Left renal cortex interstitium (tissue), 4 donors: ENCODE measurements at regions not wholly inside any gene's neighbourhood (a gene's known extent, or its start where the extent isn't known, plus 50 kb on each side); places are given as distances from the start of the nearest gene placed in this dataset.
A peak's percentile ranks its signal among the peaks of the same experiment; 100 is the strongest.

Experiments used
- DNase-seq, 4 donors: peaks; one replicate each; pipeline ENCODE4 v3.0.0-alpha.2; 2013; ENCODE audit warnings: low read depth in 4 of 4, low spot score in 2 of 4, missing footprints in 1 of 4

- DNase-seq = no peak
Measured at GRCh38 chr17:77684803-77685798, 273.4 kb upstream of the TNRC6C start.

- no peak for DNase-seq
Measured at GRCh38 chr17:77685881-77686486, 272.5 kb upstream of the TNRC6C start.

GRCh38 chr17:77686903-77687302 is 271.6 kb upstream of the TNRC6C start:
- no peak for DNase-seq

GRCh38 chr17:77687417-77687816 is 271.1 kb upstream of the TNRC6C start:
- no peak for DNase-seq

- DNase-seq = no peak
Measured at GRCh38 chr17:77687921-77688320, 270.6 kb upstream of the TNRC6C start.

GRCh38 chr17:77688369-77688768 is 270.1 kb upstream of the TNRC6C start:
- DNase-seq = no peak

- peak in 1 of 4 donors; percentile 39 for DNase-seq
Measured at GRCh38 chr17:77690271-77691161, 268.0 kb upstream of the TNRC6C start.

- DNase-seq = no peak
Measured at GRCh38 chr17:77691216-77692085, 267.1 kb upstream of the TNRC6C start.

- no peak for DNase-seq
Measured at GRCh38 chr17:77692571-77693161, 265.8 kb upstream of the TNRC6C start.

- no peak for DNase-seq
Measured at GRCh38 chr17:77693301-77693700, 265.2 kb upstream of the TNRC6C start.

GRCh38 chr17:77693776-77694175 is 264.7 kb upstream of the TNRC6C start:
- no peak for DNase-seq

- no peak for DNase-seq
Measured at GRCh38 chr17:77694391-77695363, 263.8 kb upstream of the TNRC6C start.

- DNase-seq = no peak
Measured at GRCh38 chr17:77695386-77695785, 263.1 kb upstream of the TNRC6C start.

- no peak for DNase-seq
Measured at GRCh38 chr17:77696151-77696720, 262.3 kb upstream of the TNRC6C start.

- no peak for DNase-seq
Measured at GRCh38 chr17:77696721-77697460, 261.6 kb upstream of the TNRC6C start.

GRCh38 chr17:77697480-77698400 is 260.8 kb upstream of the TNRC6C start:
- DNase-seq = no peak
